Activated CD4-positive, alpha-beta T cell treated with anti-CD3 and anti-CD28 coated beads, Interleukin-2, amount 50 U/mL, for 48 hours (primary cell): ENCODE measurements at regions not wholly inside any gene's neighbourhood (a gene's known extent, or its start where the extent isn't known, plus 50 kb on each side); places are given as distances from the start of the nearest gene placed in this dataset.

Experiments used
- DNase-seq, 2 experiments: peaks; one replicate each; pipeline ENCODE4 v3.0.0-alpha.2; 2020

- no peak for DNase-seq
Observed at GRCh38 chr4:162457071-162457865, 293.5 kb upstream of the FSTL5 start.

- no peak for DNase-seq
Observed at GRCh38 chr4:162456106-162456505, 292.3 kb upstream of the FSTL5 start.

DNA sequence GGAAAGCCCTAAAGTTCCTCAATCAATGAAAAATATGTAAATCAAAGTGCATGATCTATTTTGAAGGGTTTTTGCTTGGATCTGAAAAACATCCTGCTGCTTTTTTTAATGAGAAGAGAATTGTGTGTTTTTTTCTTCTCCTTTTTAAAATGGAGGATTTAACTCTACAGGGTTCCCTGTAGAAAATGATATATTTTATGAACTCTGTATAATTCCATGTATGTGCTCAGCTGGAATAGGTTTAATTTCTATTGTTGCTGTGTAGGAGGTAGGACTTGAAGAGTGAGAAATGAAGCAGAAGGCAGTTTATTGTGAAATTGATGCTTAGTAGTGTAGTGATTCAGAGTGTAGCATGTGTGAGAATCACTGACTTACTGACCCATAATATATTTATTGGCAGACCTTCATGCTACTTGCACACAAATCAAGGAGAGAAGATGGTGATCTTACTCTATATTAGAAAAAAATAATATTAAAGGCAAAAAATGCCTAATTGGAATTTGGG lies 286.8 kb upstream of the FSTL5 start:
- DNase-seq = no peak

DNA sequence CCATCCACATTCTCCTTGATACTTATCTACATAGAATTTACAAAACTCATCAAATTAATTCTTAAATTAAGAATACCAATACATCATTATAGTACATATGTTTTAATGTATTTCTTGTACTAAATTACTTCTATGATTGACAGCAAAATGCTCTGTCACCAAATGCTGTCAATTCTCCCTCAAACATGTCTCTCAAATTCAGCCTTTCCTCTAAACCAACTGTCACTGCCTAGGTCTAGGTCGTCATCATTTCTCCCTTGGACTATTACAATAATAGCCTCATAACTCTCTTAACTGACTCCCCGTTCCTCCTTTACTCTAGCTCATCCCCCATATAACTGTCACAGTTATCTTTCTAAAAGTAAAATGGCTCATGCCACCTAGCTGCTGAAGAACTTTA lies 279.7 kb upstream of the FSTL5 start:
- DNase-seq = no peak

GRCh38 chr4:162442128-162442527 lies 278.3 kb upstream of the FSTL5 start:
- no peak for DNase-seq

GRCh38 chr4:162422312-162422711 lies 258.5 kb upstream of the FSTL5 start:
- DNase-seq = no peak

- DNase-seq = no peak
Observed at GRCh38 chr4:162410854-162411253, 247.1 kb upstream of the FSTL5 start.

DNA sequence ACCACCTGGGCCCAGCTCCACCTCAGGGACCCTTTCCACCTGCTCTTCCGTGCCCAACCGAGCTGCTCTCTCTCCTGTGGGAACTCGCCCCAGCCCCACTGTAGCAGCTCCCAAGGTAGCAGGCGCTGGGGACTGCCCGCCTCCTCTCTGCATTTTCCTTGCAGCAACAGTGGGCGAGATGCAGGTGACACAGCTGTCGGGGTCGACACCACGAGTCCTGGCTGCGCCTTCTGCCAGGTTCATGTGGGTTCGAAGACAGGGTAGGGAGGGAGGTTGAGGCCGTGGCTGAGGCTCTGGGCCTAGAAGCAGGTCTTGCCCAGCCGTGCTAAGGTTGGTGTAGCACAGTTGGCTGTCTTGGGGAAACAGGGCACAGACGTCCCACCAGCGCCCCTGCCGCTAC lies 245.2 kb upstream of the FSTL5 start:
- no peak for DNase-seq

- DNase-seq = no peak
Observed at GRCh38 chr4:162408309-162408708, 244.5 kb upstream of the FSTL5 start.

GRCh38 chr4:162406637-162407365 lies 243.0 kb upstream of the FSTL5 start:
- no peak for DNase-seq

GRCh38 chr4:162403932-162404331 lies 240.1 kb upstream of the FSTL5 start:
- no peak for DNase-seq

DNA sequence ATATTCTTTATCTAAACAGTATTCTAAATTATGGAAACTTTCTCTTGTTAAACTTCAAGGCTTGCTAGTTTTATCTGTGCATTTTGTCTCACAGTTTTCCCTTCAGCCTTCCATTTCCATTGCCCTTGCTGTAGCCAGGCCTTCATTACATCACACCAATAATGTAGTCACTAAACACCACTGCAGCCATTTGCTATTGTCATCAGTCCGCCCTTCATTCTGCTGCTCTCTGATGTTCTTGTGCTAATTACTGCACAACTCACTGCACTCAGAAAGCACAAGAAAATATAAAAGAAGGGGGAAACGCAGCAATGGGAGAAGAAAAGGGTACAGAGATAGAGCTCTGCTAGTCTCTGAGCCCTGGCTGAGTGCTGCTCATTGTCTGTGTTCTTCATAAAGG lies 239.6 kb upstream of the FSTL5 start:
- no peak for DNase-seq

DNA sequence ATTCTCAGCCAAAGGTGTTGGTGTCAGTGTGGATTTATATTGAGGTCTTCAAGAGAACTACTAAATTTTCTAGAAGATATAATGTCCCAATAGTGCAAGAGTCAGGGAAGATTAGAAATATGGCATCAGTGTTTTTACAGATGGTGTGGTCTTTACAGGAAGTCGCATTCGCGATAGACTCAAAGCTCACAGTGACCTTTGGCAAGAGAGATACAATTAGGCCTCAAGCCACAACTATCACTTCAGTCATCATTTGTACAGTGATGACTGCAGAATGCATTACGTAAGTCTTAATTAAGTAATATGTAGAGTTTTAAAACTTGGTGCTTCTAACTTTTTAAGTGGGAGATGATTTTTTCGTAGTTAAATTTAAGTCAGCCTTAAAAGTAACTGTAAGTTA lies 237.2 kb upstream of the FSTL5 start:
- DNase-seq = no peak

- no peak for DNase-seq
Observed at GRCh38 chr4:162392946-162393345, 229.1 kb upstream of the FSTL5 start.

GRCh38 chr4:162366146-162366545 lies 202.3 kb upstream of the FSTL5 start:
- DNase-seq = no peak

- no peak for DNase-seq
Observed at GRCh38 chr4:162364651-162365050, 200.9 kb upstream of the FSTL5 start.

GRCh38 chr4:162360369-162361149 lies 196.8 kb upstream of the FSTL5 start:
- DNase-seq = no peak

GRCh38 chr4:162356181-162356580 lies 192.4 kb upstream of the FSTL5 start:
- DNase-seq = no peak

GRCh38 chr4:162352580-162353107 lies 188.8 kb upstream of the FSTL5 start:
- DNase-seq = no peak

- DNase-seq = no peak
Observed at GRCh38 chr4:162350331-162350730, 186.5 kb upstream of the FSTL5 start.

DNA sequence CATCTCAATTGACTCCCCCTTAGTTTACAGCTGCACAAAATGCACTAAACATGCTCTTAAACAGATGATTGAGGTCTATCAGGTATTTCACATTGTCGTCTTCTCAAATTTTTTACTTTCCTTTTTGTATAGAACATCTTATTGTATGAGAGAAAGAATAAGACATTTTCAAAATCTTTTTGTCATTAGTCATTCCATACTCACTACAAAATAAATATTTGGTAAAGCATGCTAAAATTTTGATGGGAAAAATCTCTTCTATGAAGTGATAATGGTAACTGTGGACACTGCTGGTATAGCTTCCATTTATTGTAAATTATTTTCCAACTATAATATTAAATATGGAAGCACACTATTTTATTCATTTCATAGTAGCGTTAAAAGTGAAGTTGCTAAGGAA lies 185.6 kb upstream of the FSTL5 start:
- no peak for DNase-seq

- DNase-seq = no peak
Observed at GRCh38 chr4:162347842-162348213, 184.0 kb upstream of the FSTL5 start.

DNA sequence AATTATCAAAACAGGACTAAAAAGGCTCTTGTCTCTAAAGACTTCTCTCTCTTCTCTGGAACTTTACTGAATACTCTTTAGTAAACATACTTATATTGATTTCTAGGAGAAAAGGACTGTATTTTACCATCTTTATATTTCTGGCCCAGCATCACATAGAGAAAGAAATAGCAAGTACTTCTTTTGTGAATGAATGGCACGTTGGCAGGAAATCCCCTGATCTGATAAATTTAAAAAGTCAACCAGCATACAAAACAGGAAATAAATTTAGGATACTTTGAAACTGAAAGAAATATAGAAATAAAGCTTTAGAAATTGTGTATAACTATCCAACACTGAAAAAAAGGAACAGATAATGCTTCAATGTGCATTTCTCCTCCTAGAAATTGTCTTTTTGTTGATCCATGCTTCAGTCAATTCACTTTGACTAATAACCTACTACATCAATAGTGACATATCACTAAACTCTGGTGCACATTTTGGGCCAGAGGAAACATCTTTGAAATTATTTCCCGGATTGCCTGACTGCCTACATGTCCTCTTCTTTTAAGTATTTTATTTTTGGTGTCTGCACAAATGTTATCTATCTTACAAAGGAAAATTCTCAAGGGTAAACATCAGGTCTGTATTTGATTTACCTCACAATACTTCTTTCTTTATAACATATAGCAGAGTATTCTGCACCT lies 183.5 kb upstream of the FSTL5 start:
- DNase-seq = no peak
